ENCODE measurements at regions not wholly inside any gene's neighbourhood (a gene's known extent, or its start where the extent isn't known, plus 50 kb on each side); places are given as distances from the start of the nearest gene placed in this dataset.

- no peak for TF ChIP-seq CTCF (IDR thresholded peaks at IDR 0.05; ENCODE audit: control extremely low read depth, extremely low read depth)
- ATAC-seq (ENCODE audit: insufficient read depth, low FRiP score) (no peak), DNase-seq (no peak)
- no peaks in the 10 kb centered on the region for H3K9me3 ChIP-seq (ENCODE audit: control insufficient read depth in 4 of 4, insufficient read depth in 3 of 4, low read length in 3 of 4)
- H3K27me3 ChIP-seq (ENCODE audit: control insufficient read depth in 3 of 3, insufficient read depth in 3 of 3, low read length in 2 of 3): no peaks in the 10 kb centered on the region
- WGBS, 2 donors: 74 to 88% methylated on average over 3 of the region's 3 CpGs
- no peak overlapping the region for H3K27ac ChIP-seq (ENCODE audit: low read depth in 1 of 2, low read length in 1 of 2)
- H3K9ac ChIP-seq (ENCODE audit: insufficient read depth in 1 of 2, low read length in 2 of 2): no peak overlapping the region
- H3K4me1 ChIP-seq (ENCODE audit: control insufficient read depth in 5 of 5, insufficient read depth in 5 of 5, low read length in 5 of 5): no peaks in the 10 kb centered on the region
- no peak overlapping the region for H3K4me3 ChIP-seq
- H3K36me3 ChIP-seq (ENCODE audit: control insufficient read depth in 4 of 4, insufficient read depth in 4 of 4, low read length in 4 of 4): no peaks in the 10 kb centered on the region
Measured at GRCh38 chr5:18325431-18325830, 691.2 kb downstream of the TAF11L14 start.

- peak in 2 of 3 donors; percentile 13 to 37 for DNase-seq
- H3K4me1 ChIP-seq (ENCODE audit: control insufficient read depth in 5 of 5, insufficient read depth in 5 of 5, low read length in 5 of 5): no peaks in the 10 kb centered on the region
- no peak overlapping the region for H3K27ac ChIP-seq (ENCODE audit: low read depth in 1 of 2, low read length in 1 of 2)
- no peak for ATAC-seq (ENCODE audit: insufficient read depth, low FRiP score)
- H3K36me3 ChIP-seq (ENCODE audit: control insufficient read depth in 4 of 4, insufficient read depth in 4 of 4, low read length in 4 of 4): no peaks in the 10 kb centered on the region
- H3K9me3 ChIP-seq (ENCODE audit: control insufficient read depth in 4 of 4, insufficient read depth in 3 of 4, low read length in 3 of 4): peaks cover 0 to 2% (median 0%) of the 10 kb centered on the region in 4 donors
- H3K27me3 ChIP-seq (ENCODE audit: control insufficient read depth in 3 of 3, insufficient read depth in 3 of 3, low read length in 2 of 3): no peaks in the 10 kb centered on the region
- no peak overlapping the region for H3K9ac ChIP-seq (ENCODE audit: insufficient read depth in 1 of 2, low read length in 2 of 2)
- no peak overlapping the region for H3K4me3 ChIP-seq
- TF ChIP-seq CTCF (IDR thresholded peaks at IDR 0.05; ENCODE audit: control extremely low read depth, extremely low read depth): no peak
Measured at GRCh38 chr5:18329328-18329727, 695.1 kb downstream of the TAF11L14 start.

GRCh38 chr5:18333841-18334240 lies 699.6 kb downstream of the TAF11L14 start:
- Histone ChIP-seq H3K9me3 (ENCODE audit: control insufficient read depth in 4 of 4, insufficient read depth in 3 of 4, low read length in 3 of 4) (peaks cover 0 to 2% (median 0%) of the 10 kb centered on the region in 4 donors), H3K36me3 (ENCODE audit: control insufficient read depth in 4 of 4, insufficient read depth in 4 of 4, low read length in 4 of 4) (no peaks in the 10 kb centered on the region), H3K4me1 (ENCODE audit: control insufficient read depth in 5 of 5, insufficient read depth in 5 of 5, low read length in 5 of 5) (no peaks in the 10 kb centered on the region), H3K9ac (ENCODE audit: insufficient read depth in 1 of 2, low read length in 2 of 2) (no peak overlapping the region), H3K4me3 (no peak overlapping the region), H3K27me3 (ENCODE audit: control insufficient read depth in 3 of 3, insufficient read depth in 3 of 3, low read length in 2 of 3) (no peaks in the 10 kb centered on the region), H3K27ac (ENCODE audit: low read depth in 1 of 2, low read length in 1 of 2) (no peak overlapping the region)
- DNase-seq (no peak), ATAC-seq (ENCODE audit: insufficient read depth, low FRiP score) (no peak)
- 53 to 84% methylated on average over 1 of the region's 1 CpG for WGBS, 2 donors
- no peak for TF ChIP-seq CTCF (IDR thresholded peaks at IDR 0.05; ENCODE audit: control extremely low read depth, extremely low read depth)

- peaks cover 0 to 2% (median 0%) of the 10 kb centered on the region in 4 donors for H3K9me3 ChIP-seq (ENCODE audit: control insufficient read depth in 4 of 4, insufficient read depth in 3 of 4, low read length in 3 of 4)
- no peak for ATAC-seq (ENCODE audit: insufficient read depth, low FRiP score)
- no peak overlapping the region for H3K27ac ChIP-seq (ENCODE audit: low read depth in 1 of 2, low read length in 1 of 2)
- H3K9ac ChIP-seq (ENCODE audit: insufficient read depth in 1 of 2, low read length in 2 of 2): no peak overlapping the region
- H3K4me3 ChIP-seq: no peak overlapping the region
- H3K36me3 ChIP-seq (ENCODE audit: control insufficient read depth in 4 of 4, insufficient read depth in 4 of 4, low read length in 4 of 4): no peaks in the 10 kb centered on the region
- WGBS, 2 donors: 64 to 77% methylated on average over 5 of the region's 5 CpGs
- TF ChIP-seq CTCF (IDR thresholded peaks at IDR 0.05; ENCODE audit: control extremely low read depth, extremely low read depth): no peak
- H3K27me3 ChIP-seq (ENCODE audit: control insufficient read depth in 3 of 3, insufficient read depth in 3 of 3, low read length in 2 of 3): no peaks in the 10 kb centered on the region
- no peaks in the 10 kb centered on the region for H3K4me1 ChIP-seq (ENCODE audit: control insufficient read depth in 5 of 5, insufficient read depth in 5 of 5, low read length in 5 of 5)
- no peak for DNase-seq
Measured at GRCh38 chr5:18334949-18335348, 700.7 kb downstream of the TAF11L14 start.
